ENCODE measurements at regions not wholly inside any gene's neighbourhood (a gene's known extent, or its start where the extent isn't known, plus 50 kb on each side); places are given as distances from the start of the nearest gene placed in this dataset.

- H3K9me3 ChIP-seq (ENCODE audit: low read depth) = no peaks in the 10 kb centered on the region
- H3K4me3 ChIP-seq = no peak overlapping the region
- no peaks in the 10 kb centered on the region for H3K36me3 ChIP-seq
- H3K27ac ChIP-seq = no peak overlapping the region
- DNase-seq (ENCODE audit: low read depth in 1 of 2, low spot score in 1 of 2) = no peak
- TF ChIP-seq CTCF (IDR thresholded peaks at IDR 0.05; ENCODE audit: low read depth, low read length) = no peak
- H3K4me1 ChIP-seq (ENCODE audit: low read depth) = peaks cover 14% of the 10 kb centered on the region
- H3K27me3 ChIP-seq = no peaks in the 10 kb centered on the region
These were observed 115.2 kb downstream of the OLFM4 start for GRCh38 chr13:53143757-53144339.

DNA sequence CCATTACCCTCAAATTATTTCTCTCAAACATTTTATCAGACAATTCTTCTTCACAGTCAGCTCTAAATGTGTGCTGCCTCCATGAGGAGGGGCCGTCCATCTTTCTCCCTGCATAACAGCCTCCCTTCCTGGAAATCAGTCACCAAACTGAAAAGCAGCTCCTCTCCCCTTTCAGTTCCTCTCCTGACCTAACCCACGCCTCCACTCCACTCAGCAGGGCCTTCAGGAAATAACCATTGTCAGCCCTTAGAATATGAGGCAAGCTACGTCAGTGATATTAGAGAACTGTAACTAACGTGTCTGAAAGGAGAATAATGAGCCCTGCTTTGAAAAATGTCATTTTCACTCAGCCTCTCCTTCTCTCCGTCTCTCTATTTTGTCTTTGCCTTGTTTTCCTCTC, 116.2 kb downstream of the OLFM4 start:
- no peak overlapping the region for H3K4me3 ChIP-seq
- H3K4me1 ChIP-seq (ENCODE audit: low read depth) = peaks cover 14% of the 10 kb centered on the region
- no peak overlapping the region for H3K27ac ChIP-seq
- H3K27me3 ChIP-seq = no peaks in the 10 kb centered on the region
- TF ChIP-seq CTCF (IDR thresholded peaks at IDR 0.05; ENCODE audit: low read depth, low read length) = no peak
- no peak for DNase-seq (ENCODE audit: low read depth in 1 of 2, low spot score in 1 of 2)
- no peaks in the 10 kb centered on the region for H3K36me3 ChIP-seq
- H3K9me3 ChIP-seq (ENCODE audit: low read depth) = no peaks in the 10 kb centered on the region

DNA sequence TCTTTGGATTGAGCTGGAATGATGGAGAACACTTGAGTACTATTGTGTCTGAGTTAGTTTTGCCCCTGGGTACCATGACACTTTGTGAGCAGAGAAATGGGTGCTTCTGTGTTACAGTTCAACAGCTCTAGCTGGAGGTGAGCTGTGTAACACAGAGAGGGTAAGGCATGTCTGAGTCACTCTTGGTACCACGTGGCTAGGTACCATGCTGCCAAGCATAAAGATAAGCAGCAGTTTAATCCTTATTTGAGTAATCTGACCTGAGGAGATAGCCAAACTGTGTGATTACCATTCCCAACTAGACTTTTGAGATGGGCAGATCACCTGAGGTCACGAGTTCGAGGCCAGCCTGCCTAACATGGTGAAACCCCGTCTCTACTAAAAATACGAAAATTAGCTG, 122.0 kb downstream of the OLFM4 start:
- H3K27ac ChIP-seq = no peak overlapping the region

GRCh38 chr13:53151336-53152056, 122.9 kb downstream of the OLFM4 start:
- Histone ChIP-seq H3K27me3 (no peaks in the 10 kb centered on the region), H3K36me3 (no peaks in the 10 kb centered on the region), H3K27ac (no peak overlapping the region), H3K4me1 (ENCODE audit: low read depth) (peaks cover 14% of the 10 kb centered on the region), H3K4me3 (no peak overlapping the region), H3K9me3 (ENCODE audit: low read depth) (no peaks in the 10 kb centered on the region)
- peak; percentile 71 to 85 for DNase-seq (ENCODE audit: low read depth in 1 of 2, low spot score in 1 of 2)
- TF ChIP-seq CTCF (IDR thresholded peaks at IDR 0.05; ENCODE audit: low read depth, low read length) = peak; percentile 91

More for the DNA sequence above, 122.0 kb downstream of the OLFM4 start:
- H3K4me1 ChIP-seq (ENCODE audit: low read depth) = peaks cover 14% of the 10 kb centered on the region
- no peak overlapping the region for H3K4me3 ChIP-seq
- no peaks in the 10 kb centered on the region for H3K27me3 ChIP-seq
- H3K36me3 ChIP-seq = no peaks in the 10 kb centered on the region
- no peak for DNase-seq (ENCODE audit: low read depth in 1 of 2, low spot score in 1 of 2)
- no peaks in the 10 kb centered on the region for H3K9me3 ChIP-seq (ENCODE audit: low read depth)
- no peak for TF ChIP-seq CTCF (IDR thresholded peaks at IDR 0.05; ENCODE audit: low read depth, low read length)

DNA sequence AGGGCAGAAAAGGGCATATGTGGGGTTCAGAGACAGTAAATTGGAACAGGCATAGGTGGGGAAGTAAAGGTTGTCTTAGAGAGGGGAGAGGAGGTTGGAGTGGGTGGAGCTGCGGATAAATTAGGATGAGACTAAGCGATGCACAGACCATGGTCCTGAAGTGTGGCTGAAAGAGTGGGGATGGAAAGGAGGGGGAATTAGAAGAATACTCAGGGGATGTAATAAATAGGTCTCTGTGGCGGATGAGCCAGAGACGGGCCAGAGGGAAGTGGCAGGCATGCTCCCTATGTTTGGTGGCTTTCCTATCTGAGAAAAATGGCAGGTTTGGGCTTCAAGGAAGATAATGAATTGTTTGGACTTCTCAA, 123.4 kb downstream of the OLFM4 start:
- Histone ChIP-seq H3K9me3 (ENCODE audit: low read depth) (no peaks in the 10 kb centered on the region), H3K27ac (no peak overlapping the region), H3K4me1 (ENCODE audit: low read depth) (peaks cover 14% of the 10 kb centered on the region), H3K27me3 (no peaks in the 10 kb centered on the region), H3K36me3 (no peaks in the 10 kb centered on the region), H3K4me3 (no peak overlapping the region)
- TF ChIP-seq CTCF (IDR thresholded peaks at IDR 0.05; ENCODE audit: low read depth, low read length) = no peak
- DNase-seq (ENCODE audit: low read depth in 1 of 2, low spot score in 1 of 2) = no peak
